CD14-positive monocyte (primary cell): ENCODE measurements at regions not wholly inside any gene's neighbourhood (a gene's known extent, or its start where the extent isn't known, plus 50 kb on each side); places are given as distances from the start of the nearest gene placed in this dataset.

Experiments used
- DNase-seq, 3 donors: peaks; one replicate each; pipeline ENCODE4 v3.0.0-alpha.2; 2011 to 2022
- H2AFZ ChIP-seq: 2 replicates; pipeline ENCODE4 v1.6.0; 2012; ENCODE audit warnings: mild to moderate bottlenecking, low read depth, low read length, inconsistent platforms; ENCODE audit not compliant: insufficient read depth, poor library complexity, severe bottlenecking
- H3K27ac ChIP-seq, 2 donors: 1 replicate in 1 of 2; 2 replicates in 1 of 2; pipeline ENCODE4 v1.5.1; 2012 to 2013; ENCODE audit warnings: low read length in 2 of 2, control low read depth in 1 of 2, inconsistent platforms in 1 of 2, low read depth in 1 of 2, mild to moderate bottlenecking in 1 of 2
- H3K27me3 ChIP-seq, 2 donors: one replicate each; pipeline versions ENCODE4 v1.6.0 to v1.6.1; 2011 to 2013; ENCODE audit warnings: low read length in 2 of 2; ENCODE audit not compliant: control insufficient read depth in 2 of 2, insufficient read depth in 2 of 2
- H3K36me3 ChIP-seq, 2 donors: replicated peaks in 1 of 2; 1 replicate in 1 of 2; 2 replicates in 1 of 2; pipeline versions ENCODE4 v1.5.1 to v1.6.1; 2012 to 2013; ENCODE audit warnings: low read length in 2 of 2, control low read depth in 1 of 2, inconsistent platforms in 1 of 2, mild to moderate bottlenecking in 1 of 2; ENCODE audit not compliant: insufficient read depth in 2 of 2, control insufficient read depth in 1 of 2
- H3K4me1 ChIP-seq, 2 donors: 1 replicate in 1 of 2; 2 replicates in 1 of 2; pipeline versions ENCODE4 v1.5.1 to v1.6.1; 2012 to 2013; ENCODE audit warnings: low read length in 2 of 2, control low read depth in 1 of 2, inconsistent platforms in 1 of 2, mild to moderate bottlenecking in 1 of 2, moderate library complexity in 1 of 2; ENCODE audit not compliant: insufficient read depth in 2 of 2, control insufficient read depth in 1 of 2
- H3K4me2 ChIP-seq: replicated peaks from 2 replicates; pipeline ENCODE3; 2012; ENCODE audit warnings: low read length, moderate library complexity, mild to moderate bottlenecking; ENCODE audit not compliant: poor library complexity, severe bottlenecking; ENCODE audit errors: extremely low read depth
- H3K4me3 ChIP-seq, 3 experiments: fragments of 200-600 bp in 1 of 3; sonication (generic) in 1 of 3; replicated peaks in 1 of 3; 1 replicate in 2 of 3; 2 replicates in 1 of 3; pipeline ENCODE4 v1.5.1; 2011 to 2013; ENCODE audit warnings: low read length in 3 of 3, mild to moderate bottlenecking in 3 of 3, control low read depth in 2 of 3, low read depth in 2 of 3, inconsistent platforms in 1 of 3, moderate library complexity in 1 of 3
- H3K79me2 ChIP-seq: 2 replicates; pipeline ENCODE4 v1.6.0; 2012; ENCODE audit warnings: mild to moderate bottlenecking, control low read depth, inconsistent platforms, low read length, moderate library complexity; ENCODE audit not compliant: insufficient read depth
- H3K9ac ChIP-seq: 2 replicates; pipeline ENCODE4 v1.6.0; 2017; ENCODE audit warnings: low read length, mild to moderate bottlenecking; ENCODE audit not compliant: insufficient read depth, poor library complexity, severe bottlenecking
- H3K9me3 ChIP-seq, 2 donors: replicated peaks in 1 of 2; 1 replicate in 1 of 2; 2 replicates in 1 of 2; pipeline versions ENCODE4 v1.5.1 to v1.6.1; 2012 to 2013; ENCODE audit warnings: low read length in 2 of 2, control low read depth in 1 of 2; ENCODE audit not compliant: control insufficient read depth in 1 of 2, insufficient read depth in 1 of 2
- H4K20me1 ChIP-seq: 2 replicates; pipeline ENCODE4 v1.6.0; 2012; ENCODE audit warnings: mild to moderate bottlenecking, low read length, control low read depth, moderate library complexity; ENCODE audit not compliant: insufficient read depth
- H3K27ac Mint-ChIP-seq, 7 donors: one replicate each; pipeline ENCODE4 v1.8.0; 2020; ENCODE audit warnings: mild to moderate bottlenecking in 7 of 7, mixed read lengths in 7 of 7, moderate library complexity in 6 of 7, inconsistent platforms in 2 of 7
- H3K27me3 Mint-ChIP-seq, 3 donors: one replicate each; pipeline ENCODE4 v1.8.0; 2021 to 2022; ENCODE audit warnings: low read depth in 3 of 3, mild to moderate bottlenecking in 3 of 3, mixed read lengths in 3 of 3, moderate library complexity in 3 of 3, inconsistent platforms in 1 of 3
- H3K36me3 Mint-ChIP-seq, 2 donors: one replicate each; pipeline ENCODE4 v1.8.0; 2020; ENCODE audit warnings: mixed read lengths in 2 of 2, inconsistent platforms in 1 of 2, mild to moderate bottlenecking in 1 of 2
- H3K4me1 Mint-ChIP-seq: one replicate; pipeline ENCODE4 v1.8.0; 2020; ENCODE audit warnings: mild to moderate bottlenecking, mixed read lengths
- H3K4me3 Mint-ChIP-seq, 2 donors: one replicate each; pipeline ENCODE4 v1.8.0; 2020; ENCODE audit warnings: mild to moderate bottlenecking in 2 of 2, mixed read lengths in 2 of 2, moderate library complexity in 1 of 2
- H3K9me3 Mint-ChIP-seq, 7 donors: one replicate each; pipeline ENCODE4 v1.8.0; 2020 to 2022; ENCODE audit warnings: mixed read lengths in 7 of 7, mild to moderate bottlenecking in 6 of 7, moderate library complexity in 6 of 7, inconsistent platforms in 2 of 7
- WGBS: methylation state at CpG from one replicate; pipeline ENCODE4 v1.1.5; 2013; ENCODE audit warnings: missing lambda C conversion rate; ENCODE audit not compliant: insufficient coverage; 5-methylcytosine and 5-hydroxymethylcytosine counted together
- intact Hi-C, 2 donors: fragments of 100-400 bp; cut with micrococcal nuclease; formaldehyde crosslinking; loops; one replicate each; pipeline versions ENCODE4 v1.15.0 to v1.15.1; 2023
- TF ChIP-seq, protein P1 (sequence below): fragments of 200-600 bp; IDR thresholded peaks from one replicate; pipeline ENCODE4 v1.8.0; 2022; ENCODE audit warnings: antibody characterized with exemption, mild to moderate bottlenecking

DNA sequence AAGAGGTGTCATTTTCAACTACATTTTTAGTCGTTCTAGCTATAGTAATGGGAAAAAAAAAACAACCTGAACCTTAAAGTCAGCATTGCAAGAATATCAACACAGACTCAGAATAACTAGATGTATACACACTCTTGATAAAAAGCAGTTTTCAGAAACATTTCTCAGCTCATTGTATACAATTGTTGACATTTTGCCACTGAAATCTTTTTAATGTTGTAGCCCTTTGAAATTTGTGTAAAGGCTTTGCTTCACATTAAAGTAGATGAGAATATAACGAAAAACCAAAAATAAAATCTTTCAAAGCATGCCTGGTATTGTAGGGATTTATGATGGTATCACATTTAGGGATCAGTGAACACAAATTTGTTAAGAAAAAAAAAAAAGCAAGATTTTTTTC lies 87.2 kb upstream of the SLC10A2 start:
- Mint-ChIP-seq H3K4me3 (no peak overlapping the region), H3K4me1 (no peaks in the 10 kb centered on the region), H3K27ac (no peak overlapping the region), H3K27me3 (no peaks in the 10 kb centered on the region), H3K9me3 (peaks cover 0 to 1% (median 0%) of the 10 kb centered on the region in 7 donors), H3K36me3 (no peaks in the 10 kb centered on the region)
- Histone ChIP-seq H3K4me3 (no peak overlapping the region), H3K27me3 (no peaks in the 10 kb centered on the region), H3K36me3 (no peaks in the 10 kb centered on the region), H3K4me2 (no peak overlapping the region), H2AFZ (no peak overlapping the region), H4K20me1 (no peaks in the 10 kb centered on the region), H3K4me1 (no peaks in the 10 kb centered on the region), H3K9me3 (no peaks in the 10 kb centered on the region), H3K27ac (no peak overlapping the region), H3K9ac (no peak overlapping the region), H3K79me2 (no peaks in the 10 kb centered on the region)
- intact Hi-C loops, result no loop called here
- DNase-seq, result no peak
- WGBS, result no CpG with 5 or more reads among the region's 2 CpGs
- TF ChIP-seq, protein P1, sequence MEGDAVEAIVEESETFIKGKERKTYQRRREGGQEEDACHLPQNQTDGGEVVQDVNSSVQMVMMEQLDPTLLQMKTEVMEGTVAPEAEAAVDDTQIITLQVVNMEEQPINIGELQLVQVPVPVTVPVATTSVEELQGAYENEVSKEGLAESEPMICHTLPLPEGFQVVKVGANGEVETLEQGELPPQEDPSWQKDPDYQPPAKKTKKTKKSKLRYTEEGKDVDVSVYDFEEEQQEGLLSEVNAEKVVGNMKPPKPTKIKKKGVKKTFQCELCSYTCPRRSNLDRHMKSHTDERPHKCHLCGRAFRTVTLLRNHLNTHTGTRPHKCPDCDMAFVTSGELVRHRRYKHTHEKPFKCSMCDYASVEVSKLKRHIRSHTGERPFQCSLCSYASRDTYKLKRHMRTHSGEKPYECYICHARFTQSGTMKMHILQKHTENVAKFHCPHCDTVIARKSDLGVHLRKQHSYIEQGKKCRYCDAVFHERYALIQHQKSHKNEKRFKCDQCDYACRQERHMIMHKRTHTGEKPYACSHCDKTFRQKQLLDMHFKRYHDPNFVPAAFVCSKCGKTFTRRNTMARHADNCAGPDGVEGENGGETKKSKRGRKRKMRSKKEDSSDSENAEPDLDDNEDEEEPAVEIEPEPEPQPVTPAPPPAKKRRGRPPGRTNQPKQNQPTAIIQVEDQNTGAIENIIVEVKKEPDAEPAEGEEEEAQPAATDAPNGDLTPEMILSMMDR, result no peak

DNA sequence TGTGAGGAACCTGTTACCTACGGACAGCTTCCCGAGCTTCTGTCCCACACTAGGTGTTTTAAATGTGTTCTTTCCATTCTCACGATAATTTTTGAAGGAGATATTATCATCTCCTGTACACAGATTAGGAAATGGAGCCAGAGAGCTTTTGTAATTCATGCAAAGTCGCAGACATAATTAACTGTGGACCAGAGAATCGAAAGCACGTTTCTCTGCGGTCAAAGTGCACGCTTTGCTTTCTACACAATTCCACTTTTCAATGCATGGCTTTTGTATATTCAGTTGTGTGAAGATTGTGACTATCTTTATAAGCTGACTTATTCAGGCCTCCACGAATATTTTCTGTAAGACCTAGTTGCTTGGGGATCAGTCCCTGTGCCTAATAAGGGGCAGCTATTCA lies 81.7 kb upstream of the SLC10A2 start:
- Histone ChIP-seq H2AFZ (no peak overlapping the region), H3K4me1 (no peaks in the 10 kb centered on the region), H3K4me2 (no peak overlapping the region), H3K27me3 (no peaks in the 10 kb centered on the region), H3K9me3 (no peaks in the 10 kb centered on the region), H3K27ac (no peak overlapping the region), H3K9ac (no peak overlapping the region), H3K36me3 (no peaks in the 10 kb centered on the region), H3K4me3 (no peak overlapping the region), H4K20me1 (no peaks in the 10 kb centered on the region), H3K79me2 (no peaks in the 10 kb centered on the region)
- DNase-seq, result no peak
- Mint-ChIP-seq H3K4me1 (no peaks in the 10 kb centered on the region), H3K27me3 (peaks cover 0 to 2% (median 2%) of the 10 kb centered on the region in 3 donors), H3K27ac (no peak overlapping the region), H3K9me3 (peaks cover 0 to 2% (median 0%) of the 10 kb centered on the region in 7 donors), H3K36me3 (no peaks in the 10 kb centered on the region), H3K4me3 (no peak overlapping the region)
- TF ChIP-seq, protein P1, result no peak
- intact Hi-C loops, result no loop called here
- 100% methylated on average over 1 of the region's 9 CpGs for WGBS
